ENCODE measurements at regions not wholly inside any gene's neighbourhood (a gene's known extent, or its start where the extent isn't known, plus 50 kb on each side); places are given as distances from the start of the nearest gene placed in this dataset.
"Not testable (repeated sequence)": the region's sequence is repeated elsewhere in the genome, so short reads cannot be mapped to it uniquely, and the experiment has no call there.

- intact Hi-C loops (cut with DNase I): no loop called here
- TF ChIP-seq POLR2A (IDR thresholded peaks at IDR 0.05): no peak
- no peak for TF ChIP-seq POLR2AphosphoS5 (IDR thresholded peaks at IDR 0.05)
- TF ChIP-seq, protein P1, sequence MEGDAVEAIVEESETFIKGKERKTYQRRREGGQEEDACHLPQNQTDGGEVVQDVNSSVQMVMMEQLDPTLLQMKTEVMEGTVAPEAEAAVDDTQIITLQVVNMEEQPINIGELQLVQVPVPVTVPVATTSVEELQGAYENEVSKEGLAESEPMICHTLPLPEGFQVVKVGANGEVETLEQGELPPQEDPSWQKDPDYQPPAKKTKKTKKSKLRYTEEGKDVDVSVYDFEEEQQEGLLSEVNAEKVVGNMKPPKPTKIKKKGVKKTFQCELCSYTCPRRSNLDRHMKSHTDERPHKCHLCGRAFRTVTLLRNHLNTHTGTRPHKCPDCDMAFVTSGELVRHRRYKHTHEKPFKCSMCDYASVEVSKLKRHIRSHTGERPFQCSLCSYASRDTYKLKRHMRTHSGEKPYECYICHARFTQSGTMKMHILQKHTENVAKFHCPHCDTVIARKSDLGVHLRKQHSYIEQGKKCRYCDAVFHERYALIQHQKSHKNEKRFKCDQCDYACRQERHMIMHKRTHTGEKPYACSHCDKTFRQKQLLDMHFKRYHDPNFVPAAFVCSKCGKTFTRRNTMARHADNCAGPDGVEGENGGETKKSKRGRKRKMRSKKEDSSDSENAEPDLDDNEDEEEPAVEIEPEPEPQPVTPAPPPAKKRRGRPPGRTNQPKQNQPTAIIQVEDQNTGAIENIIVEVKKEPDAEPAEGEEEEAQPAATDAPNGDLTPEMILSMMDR (IDR thresholded peaks at IDR 0.05): no peak
- TF ChIP-seq EP300 (IDR thresholded peaks at IDR 0.05): no peak
- no peak overlapping the region for H3K27ac ChIP-seq
- no peaks in the 10 kb centered on the region for H3K4me1 ChIP-seq
- H3K36me3 ChIP-seq: no peaks in the 10 kb centered on the region
- peaks cover 0 to 4% (median 2%) of the 10 kb centered on the region in 4 donors for H3K9me3 ChIP-seq
- no peaks in the 10 kb centered on the region for H3K27me3 ChIP-seq
- H3K4me3 ChIP-seq: no peak overlapping the region
- DNase-seq: no peak
- WGBS, 2 donors: 95 to 96% methylated on average over 2 of the region's 2 CpGs
Measured at GRCh38 chr4:153880983-153881382, 92.1 kb upstream of the SFRP2 start.

DNA sequence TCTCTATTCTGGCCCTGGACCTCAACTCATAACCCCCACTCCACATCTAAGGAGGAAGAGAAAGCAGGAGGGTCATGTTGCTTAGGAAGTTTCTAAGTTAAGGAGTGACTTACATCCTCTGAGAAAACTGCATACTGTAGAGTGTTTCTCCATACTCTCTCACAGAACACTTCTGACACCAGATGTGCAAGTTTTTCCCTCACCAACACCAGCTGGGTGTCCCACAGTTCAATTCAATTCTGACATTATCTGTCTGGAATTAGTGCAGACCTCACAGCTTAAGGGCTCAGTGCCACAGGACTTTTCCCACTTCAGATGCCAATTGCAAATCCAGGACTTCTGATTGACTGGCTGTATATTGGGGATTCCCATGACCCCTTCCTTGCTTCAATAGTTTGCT lies 89.0 kb upstream of the SFRP2 start:
- H3K27me3 ChIP-seq: no peaks in the 10 kb centered on the region
- H3K27ac ChIP-seq: no peak overlapping the region
- H3K4me1 ChIP-seq: no peaks in the 10 kb centered on the region
- intact Hi-C loops (cut with DNase I): no loop called here
- TF ChIP-seq POLR2A (IDR thresholded peaks at IDR 0.05) (no peak), EP300 (IDR thresholded peaks at IDR 0.05) (no peak), POLR2AphosphoS5 (IDR thresholded peaks at IDR 0.05) (no peak)
- TF ChIP-seq, protein P1 (IDR thresholded peaks at IDR 0.05): no peak
- DNase-seq: no peak
- peaks cover 0 to 4% (median 2%) of the 10 kb centered on the region in 4 donors for H3K9me3 ChIP-seq
- H3K36me3 ChIP-seq: no peaks in the 10 kb centered on the region
- no peak overlapping the region for H3K4me3 ChIP-seq

GRCh38 chr4:153873741-153874140 lies 84.9 kb upstream of the SFRP2 start:
- Histone ChIP-seq H3K27ac (no peak overlapping the region), H3K9me3 (no peaks in the 10 kb centered on the region), H3K36me3 (no peaks in the 10 kb centered on the region), H3K4me1 (no peaks in the 10 kb centered on the region), H3K27me3 (no peaks in the 10 kb centered on the region), H3K4me3 (no peak overlapping the region)
- WGBS, 2 donors: 88 to 94% methylated on average over 1 of the region's 1 CpG
- no peak for TF ChIP-seq EP300 (IDR thresholded peaks at IDR 0.05)
- no peak for TF ChIP-seq POLR2AphosphoS5 (IDR thresholded peaks at IDR 0.05)
- TF ChIP-seq POLR2A (IDR thresholded peaks at IDR 0.05): no peak
- DNase-seq: no peak
- intact Hi-C loops (cut with DNase I): no loop called here

DNA sequence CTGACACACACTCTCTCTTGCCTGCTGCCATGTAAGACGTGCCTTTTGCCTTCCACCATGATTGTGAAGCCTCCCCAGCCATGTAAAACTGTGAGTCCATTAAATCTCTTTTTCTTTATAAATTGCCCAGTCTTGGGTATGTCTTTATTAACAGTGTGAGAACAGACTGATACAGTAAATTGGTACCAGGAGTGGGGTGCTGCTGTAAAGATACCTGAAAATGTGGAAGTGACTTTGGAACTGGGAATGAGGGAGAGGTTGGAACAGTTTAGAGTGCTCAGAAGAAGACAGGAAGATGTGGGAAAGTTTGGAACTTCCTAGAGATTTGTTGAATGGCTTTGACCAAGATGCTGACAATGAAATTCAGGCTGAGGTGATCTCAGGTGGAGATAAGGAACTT lies 77.9 kb upstream of the SFRP2 start:
- WGBS, 2 donors: 86 to 89% methylated on average over 1 of the region's 1 CpG
- DNase-seq; H3K36me3 ChIP-seq; H3K27me3 ChIP-seq; H3K4me3 ChIP-seq; H3K27ac ChIP-seq; H3K4me1 ChIP-seq; intact Hi-C loops (cut with DNase I): not testable (repeated sequence)
- H3K9me3 ChIP-seq: peaks cover 0 to 15% (median 9%) of the 10 kb centered on the region in 4 donors

DNA sequence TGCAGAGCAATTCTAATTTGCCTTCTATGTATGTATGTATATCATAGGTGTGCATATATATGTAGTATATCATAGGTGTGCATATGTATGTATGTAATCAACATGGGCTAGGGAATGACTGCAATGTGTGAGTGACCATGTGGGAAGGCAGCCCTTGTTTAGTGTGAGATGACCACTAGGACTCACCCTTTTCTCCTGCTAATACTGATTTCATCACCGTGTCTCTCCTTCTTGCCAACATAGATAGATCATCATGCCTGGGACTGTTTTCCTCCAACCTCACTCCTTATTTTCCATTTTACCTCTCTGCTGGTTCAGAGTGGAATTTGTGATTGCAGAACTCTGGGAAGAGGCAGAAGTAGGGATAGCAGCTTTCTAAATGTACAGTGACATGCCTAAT lies 63.6 kb upstream of the SFRP2 start:
- Histone ChIP-seq H3K27ac (no peak overlapping the region), H3K27me3 (no peaks in the 10 kb centered on the region), H3K4me1 (no peaks in the 10 kb centered on the region), H3K9me3 (no peaks in the 10 kb centered on the region), H3K4me3 (no peak overlapping the region), H3K36me3 (no peaks in the 10 kb centered on the region)
- no peak for DNase-seq
- WGBS, 2 donors: 95 to 100% methylated on average over 1 of the region's 1 CpG
- intact Hi-C loops (cut with DNase I): no loop called here
- no peak for TF ChIP-seq POLR2A (IDR thresholded peaks at IDR 0.05)
- TF ChIP-seq POLR2AphosphoS5 (IDR thresholded peaks at IDR 0.05): no peak
- no peak for TF ChIP-seq EP300 (IDR thresholded peaks at IDR 0.05)
- TF ChIP-seq, protein P1 (IDR thresholded peaks at IDR 0.05): no peak

DNA sequence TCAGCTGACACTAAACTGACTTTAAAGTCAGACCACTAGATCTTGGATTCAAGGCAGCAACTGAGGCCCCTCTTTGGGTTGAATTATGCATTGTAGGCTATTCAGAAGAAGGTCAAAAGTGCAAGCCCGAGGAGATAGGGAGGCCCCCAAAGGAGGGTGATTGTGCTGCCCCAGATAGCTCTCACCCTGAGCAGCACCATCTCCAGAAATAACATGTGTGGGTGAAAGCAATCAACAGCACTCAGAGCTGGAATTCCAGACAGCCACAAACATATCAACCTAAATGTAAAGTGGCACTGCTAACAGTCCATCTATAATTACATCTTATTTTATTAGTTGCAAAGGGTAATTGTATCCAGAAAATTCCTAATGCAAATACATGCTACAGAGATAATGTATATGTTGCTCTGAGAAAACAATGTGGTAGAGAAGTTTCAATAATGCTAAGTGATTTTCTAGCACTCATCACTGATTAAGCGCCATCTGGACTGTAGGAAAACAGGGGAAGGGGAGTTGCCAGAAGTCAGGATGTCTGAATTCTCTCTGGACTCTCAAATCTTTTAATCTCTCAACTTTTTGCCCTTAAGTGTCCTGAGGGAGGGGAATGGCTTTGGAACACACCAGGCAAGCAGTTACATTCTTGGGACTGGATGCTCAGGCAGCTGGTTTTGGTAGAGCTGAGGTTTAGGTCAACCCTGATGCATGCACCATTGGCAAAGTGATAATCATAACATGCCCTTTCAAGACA lies 61.8 kb upstream of the SFRP2 start:
- DNase-seq: no peak
- intact Hi-C loops (cut with DNase I): no loop called here
- Histone ChIP-seq H3K4me3 (no peak overlapping the region), H3K4me1 (no peaks in the 10 kb centered on the region), H3K9me3 (no peaks in the 10 kb centered on the region), H3K36me3 (no peaks in the 10 kb centered on the region), H3K27me3 (no peaks in the 10 kb centered on the region), H3K27ac (no peak overlapping the region)
- WGBS, 2 donors: 43 to 56% methylated on average over 2 of the region's 2 CpGs
- TF ChIP-seq POLR2AphosphoS5 (IDR thresholded peaks at IDR 0.05) (no peak), POLR2A (IDR thresholded peaks at IDR 0.05) (no peak), EP300 (IDR thresholded peaks at IDR 0.05) (no peak)
- TF ChIP-seq, protein P1 (IDR thresholded peaks at IDR 0.05): no peak

Data from sigmoid colon (tissue), 6 donors.